ENCODE measurements at regions not wholly inside any gene's neighbourhood (a gene's known extent, or its start where the extent isn't known, plus 50 kb on each side); places are given as distances from the start of the nearest gene placed in this dataset.
A peak's percentile ranks its signal among the peaks of the same experiment; 100 is the strongest.

DNA sequence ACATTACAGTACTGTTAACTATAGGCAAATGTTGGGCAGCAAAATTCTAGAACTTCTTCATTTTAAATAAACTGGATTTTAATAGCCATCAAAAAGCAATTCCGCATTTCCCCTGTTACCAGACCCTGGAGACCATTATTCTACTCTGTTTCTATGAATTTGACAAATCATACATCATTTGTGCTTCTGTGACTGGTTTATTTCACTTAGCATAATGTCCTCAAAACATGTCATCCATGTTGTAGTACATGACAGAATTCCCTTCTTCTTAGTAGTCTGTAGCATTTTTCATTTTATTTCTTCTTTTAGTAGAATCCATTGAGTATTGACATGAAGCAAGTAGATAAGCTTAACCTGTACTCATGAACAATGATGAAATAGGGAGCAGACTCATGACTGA, 59.4 kb upstream of the PPP4R3C start:
- no peak for DNase-seq

DNA sequence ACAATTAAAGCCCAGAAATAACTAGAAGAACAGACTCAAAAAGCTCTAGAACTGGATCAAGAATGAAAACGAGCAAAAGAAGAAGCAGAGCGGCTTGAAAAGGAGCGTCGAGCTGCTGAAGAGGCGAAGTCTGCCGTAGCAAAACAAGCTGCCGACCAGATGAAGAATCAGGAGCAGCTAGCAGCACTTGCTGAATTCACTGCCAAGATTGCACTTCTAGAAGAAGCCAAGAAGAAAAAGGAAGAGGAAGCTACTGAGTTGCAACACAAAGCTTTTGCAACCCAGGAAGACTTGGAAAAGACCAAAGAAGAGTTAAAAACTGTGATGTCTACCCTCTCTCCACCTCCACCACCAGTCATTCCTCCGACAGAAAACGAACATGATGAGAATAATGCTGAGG, 56.1 kb upstream of the PPP4R3C start:
- peak; percentile 66 for DNase-seq

Data from MV-4-11 (cell line).